HG03108 (cell line): ENCODE measurements at regions not wholly inside any gene's neighbourhood (a gene's known extent, or its start where the extent isn't known, plus 50 kb on each side); places are given as distances from the start of the nearest gene placed in this dataset.

Source experiments
- ATAC-seq: cut with Tn5 transposase; IDR thresholded peaks from one replicate; pipeline ENCODE4 v1.9.1; 2021; ENCODE audit warnings: moderate library complexity; ENCODE audit not compliant: unreplicated experiment

DNA sequence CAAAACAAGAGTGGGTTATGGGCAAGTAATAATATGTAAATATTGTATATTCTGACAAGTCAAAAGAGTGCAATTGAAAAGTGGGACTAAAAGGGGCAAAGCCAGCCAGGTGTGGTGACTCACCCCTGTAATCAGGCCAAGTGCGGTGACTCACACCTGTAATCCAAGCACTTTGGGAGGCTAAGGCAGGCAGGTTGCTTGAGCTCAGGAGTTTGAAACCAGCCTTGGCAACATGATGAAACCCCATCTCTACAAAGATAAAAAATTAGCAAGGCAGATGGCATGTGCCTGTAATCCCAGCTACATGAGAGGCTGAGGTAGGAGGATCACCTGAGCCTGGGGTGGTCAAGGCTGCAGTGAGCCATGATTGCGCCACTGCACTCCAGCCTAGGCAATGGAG is 304.0 kb downstream of the HHIPL2 start:
- no peak for ATAC-seq

DNA sequence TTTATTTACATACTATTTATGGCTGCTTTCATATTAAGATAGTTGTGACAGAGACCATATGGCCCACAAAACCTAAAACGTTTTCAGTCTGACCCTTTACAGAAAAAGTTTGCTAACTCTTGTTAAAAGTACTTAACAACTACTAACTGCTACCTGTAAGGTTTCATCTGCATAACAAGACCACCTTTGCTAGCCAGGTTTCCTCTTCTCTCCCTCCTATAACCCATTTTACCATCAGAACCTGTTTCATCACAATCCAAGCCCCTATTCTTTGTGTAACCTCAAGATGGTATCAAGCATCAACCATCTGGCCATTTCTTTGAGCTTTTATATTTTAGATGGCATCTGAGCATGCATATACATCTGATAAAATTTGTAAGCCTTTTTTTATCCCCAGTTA is 305.4 kb downstream of the HHIPL2 start:
- ATAC-seq = no peak

DNA sequence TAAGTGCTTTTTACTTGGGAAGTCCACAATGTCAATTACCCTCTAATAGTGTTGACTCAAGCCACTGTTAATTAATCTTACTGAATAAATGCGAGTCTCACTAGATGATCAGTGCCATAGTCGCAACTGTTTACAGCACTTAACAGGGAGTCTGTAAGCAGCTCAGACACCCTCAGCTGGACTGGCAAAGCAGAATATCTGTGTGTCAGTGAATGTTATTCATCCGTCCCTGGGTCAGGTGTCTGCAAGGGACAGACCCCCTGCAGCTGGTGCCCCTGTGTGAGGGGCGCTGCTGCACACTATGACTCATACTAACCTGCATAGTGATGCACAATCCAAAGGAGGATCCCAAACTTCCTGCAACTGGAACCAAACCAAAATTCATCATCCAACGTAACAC is 306.5 kb downstream of the HHIPL2 start:
- ATAC-seq = no peak

DNA sequence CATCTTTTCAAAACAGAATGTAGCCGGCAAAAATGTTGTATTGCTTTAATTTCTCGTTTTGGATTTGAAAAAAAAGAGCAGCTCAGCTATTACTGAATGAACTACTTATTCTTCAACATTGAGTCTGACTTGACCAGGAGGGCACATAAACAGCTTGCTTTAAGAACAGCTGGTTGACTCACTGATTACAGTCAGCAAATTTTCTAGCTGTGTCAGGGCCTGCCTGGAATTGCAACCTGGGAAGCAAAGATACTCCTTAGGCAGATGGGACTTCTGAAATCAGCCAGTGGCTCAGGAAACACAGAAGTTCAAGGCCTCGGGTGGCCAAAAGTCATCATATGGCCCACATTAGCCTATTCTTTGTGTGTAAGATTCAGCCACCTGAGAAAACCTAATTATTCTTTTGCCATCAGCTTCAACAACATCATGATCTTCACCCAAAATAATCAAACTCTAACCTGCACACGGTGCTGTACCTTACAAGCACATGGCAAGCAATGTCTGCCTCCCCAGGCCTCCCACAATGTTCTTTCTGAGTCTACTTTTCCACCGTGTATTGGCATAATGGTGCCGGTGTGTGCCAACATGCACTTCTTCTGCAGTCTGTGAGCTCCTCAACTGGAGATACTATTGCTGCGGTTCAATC is 307.2 kb downstream of the HHIPL2 start:
- no peak for ATAC-seq

DNA sequence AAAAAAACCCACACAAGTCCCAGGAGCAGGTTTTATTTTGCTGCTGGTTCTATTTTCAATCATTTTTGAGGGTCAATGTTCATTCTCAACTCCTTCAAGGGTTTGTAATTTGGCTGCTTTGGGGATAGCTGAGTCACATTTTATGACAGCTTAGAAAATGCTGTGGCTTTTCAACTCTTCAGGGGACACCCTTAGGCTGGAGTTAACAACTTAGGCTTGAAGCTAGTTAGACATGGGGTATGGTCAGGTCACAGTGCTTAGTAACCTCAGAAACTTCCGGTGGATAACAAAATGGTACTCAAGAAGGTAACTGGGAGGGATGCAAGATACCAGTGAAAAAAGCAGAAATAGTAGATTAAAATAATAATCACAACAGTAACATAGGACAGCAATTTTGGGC is 308.8 kb downstream of the HHIPL2 start:
- no peak for ATAC-seq

DNA sequence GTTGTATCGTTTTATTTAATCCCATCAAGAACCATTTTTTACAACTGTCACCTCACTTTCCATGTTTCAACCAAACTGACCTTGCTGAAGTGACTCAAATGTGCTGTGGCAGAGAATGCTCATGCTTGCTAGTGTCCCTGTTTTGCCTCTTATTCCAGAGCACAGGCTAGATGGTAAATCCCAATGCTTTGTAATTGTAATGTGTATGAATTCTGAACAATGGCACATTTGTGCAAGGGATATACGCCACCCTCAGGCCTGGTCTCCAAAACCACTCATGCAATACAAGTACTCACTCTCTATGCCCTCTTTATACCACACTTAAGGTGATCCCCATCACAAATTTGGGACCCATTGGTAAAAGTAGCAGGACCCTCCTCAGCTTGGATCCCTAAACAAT is 313.6 kb downstream of the HHIPL2 start:
- ATAC-seq = no peak

DNA sequence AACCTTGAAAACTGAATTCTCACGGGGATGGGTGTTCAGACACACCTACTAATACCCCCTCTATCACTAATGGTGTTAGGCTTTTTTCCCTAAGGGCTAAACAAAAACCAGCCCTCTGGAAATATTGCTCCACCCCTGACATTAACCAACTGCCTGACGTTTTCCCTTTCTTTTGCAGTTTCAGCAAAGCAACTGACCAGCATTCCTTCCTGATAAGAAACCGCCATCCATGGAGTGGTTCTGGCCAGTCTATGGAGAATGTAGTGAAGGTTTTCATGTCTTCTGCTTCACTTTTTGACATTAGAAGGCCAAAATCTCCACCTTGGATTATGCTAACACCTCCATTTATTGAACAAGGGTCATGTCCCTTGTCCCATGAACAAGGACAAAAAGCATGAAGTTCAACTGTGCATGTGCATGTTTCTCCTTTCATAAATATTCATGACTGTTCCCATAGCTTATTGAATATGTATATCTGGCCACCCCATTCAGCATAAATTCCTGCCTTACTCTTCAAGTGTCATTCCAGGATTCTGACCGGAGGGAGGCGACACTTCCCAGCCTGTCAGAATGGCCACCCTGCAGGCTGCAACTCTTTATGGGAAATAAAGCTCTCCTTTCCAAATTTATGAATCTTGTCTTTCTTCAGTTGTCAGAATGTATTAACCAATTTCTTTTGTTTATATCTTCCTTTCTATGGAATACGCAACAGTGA is 314.3 kb downstream of the HHIPL2 start:
- ATAC-seq = no peak

DNA sequence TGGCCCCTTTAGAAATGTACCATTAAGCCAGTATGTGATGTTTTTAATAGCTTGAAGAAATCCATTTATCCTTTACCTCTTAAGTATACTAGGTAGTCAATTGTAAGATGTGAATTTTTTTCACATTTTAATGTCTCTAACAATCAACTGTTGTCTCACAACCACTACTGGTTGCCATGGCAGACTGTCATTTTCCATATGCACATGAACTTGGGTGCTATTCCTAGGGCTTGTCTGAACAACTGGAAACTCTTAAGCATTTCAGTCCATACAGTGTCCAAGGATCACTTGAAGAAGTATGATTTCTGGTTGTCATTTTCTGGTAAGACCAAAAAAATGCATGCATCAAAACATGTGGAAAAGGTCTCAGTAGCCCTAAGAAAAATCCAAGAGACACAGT is 315.1 kb downstream of the HHIPL2 start:
- no peak for ATAC-seq

DNA sequence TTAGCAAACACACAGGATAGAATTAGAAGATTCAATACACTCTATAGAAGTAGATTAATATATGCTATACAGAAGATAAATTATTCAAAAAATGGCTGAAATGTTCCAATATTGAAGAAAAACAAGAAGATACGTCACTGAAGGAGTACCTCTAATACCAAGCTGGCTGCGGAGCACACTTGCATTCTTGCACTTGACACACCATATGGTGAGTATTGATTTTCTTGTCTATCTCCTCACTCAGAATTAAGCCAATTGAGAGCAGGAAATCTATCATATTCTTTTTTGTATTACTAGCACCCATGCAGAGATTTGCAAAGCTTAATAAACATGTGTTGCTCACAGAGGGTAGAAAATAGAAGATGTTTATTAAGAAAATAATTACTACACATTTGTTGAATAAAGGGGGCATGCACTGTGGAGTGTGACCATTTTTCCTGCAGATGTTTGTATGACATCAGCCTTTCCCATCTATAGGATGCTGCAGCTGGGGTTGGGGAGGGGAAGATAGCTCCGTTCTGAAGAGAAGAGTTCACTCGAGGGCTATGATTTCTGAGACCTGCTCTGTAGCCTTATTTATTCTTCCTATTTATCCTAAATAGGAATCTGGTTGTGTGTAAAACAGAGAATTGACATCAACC is 318.1 kb downstream of the HHIPL2 start:
- ATAC-seq = no peak

DNA sequence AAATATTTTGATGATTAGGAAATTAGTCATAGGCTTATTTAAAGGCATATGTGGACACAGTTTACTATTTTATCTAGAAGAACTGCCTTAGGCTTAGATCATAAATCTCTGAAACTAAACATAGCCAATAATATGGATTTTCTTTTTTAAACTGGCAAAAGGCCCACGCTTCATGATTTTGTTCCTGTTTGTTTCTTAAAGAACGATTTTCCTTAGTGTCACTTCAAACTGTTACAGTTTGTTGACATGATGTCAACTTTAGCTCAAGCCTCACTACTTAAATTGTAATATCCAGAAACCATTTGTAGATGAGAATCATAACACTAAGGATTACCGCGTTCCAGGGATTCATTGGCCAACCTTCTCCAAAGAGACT is 322.6 kb downstream of the HHIPL2 start:
- ATAC-seq = no peak

DNA sequence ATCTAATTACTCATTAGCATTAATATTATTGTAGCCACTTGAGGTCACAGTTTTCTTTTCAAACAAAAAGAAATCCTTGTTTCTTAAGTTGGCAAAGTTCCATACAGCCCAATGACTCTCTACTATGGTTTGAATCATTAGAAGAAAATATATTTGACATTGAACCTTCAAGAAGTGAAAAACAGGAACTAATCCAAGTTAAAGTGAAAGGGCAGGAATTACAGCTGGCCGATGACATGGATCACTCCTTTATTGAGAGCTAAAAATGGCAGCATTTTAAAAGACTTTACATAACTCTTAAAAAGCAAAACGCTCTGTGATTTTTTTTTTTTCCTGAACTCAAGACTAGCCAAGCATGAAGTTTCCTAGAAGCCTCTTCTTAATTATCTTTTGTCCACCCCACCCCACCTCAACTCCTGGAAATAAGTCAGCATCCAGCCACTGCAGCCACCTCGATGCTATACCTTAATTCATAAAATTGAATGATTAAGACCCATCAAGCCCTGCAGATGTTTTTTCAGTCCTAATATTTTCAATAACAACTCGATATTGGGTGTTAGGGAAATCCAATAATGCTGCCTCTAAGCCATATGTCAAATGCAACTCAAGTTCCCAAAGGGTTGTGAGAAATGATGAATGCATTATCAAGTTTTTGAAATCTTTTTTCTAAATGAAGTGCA is 323.1 kb downstream of the HHIPL2 start:
- no peak for ATAC-seq

DNA sequence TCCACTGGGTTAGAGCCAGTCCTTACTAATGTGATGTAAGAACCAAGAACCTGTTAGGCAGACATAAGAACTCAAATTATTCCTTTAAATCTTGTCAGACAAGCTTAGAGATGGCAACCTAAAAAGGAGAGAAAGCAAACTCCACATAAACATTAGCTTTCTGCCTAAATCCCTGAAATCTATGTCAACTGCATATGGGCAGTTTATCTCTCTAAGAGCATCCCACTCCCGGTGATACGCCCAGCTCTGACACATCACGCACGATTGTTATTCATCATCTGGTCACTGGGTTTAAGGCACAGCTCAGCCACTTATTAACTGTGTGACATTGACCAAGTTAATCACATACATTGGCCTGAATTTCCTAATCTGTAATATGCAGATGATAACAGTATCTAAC is 323.7 kb downstream of the HHIPL2 start:
- ATAC-seq = no peak

DNA sequence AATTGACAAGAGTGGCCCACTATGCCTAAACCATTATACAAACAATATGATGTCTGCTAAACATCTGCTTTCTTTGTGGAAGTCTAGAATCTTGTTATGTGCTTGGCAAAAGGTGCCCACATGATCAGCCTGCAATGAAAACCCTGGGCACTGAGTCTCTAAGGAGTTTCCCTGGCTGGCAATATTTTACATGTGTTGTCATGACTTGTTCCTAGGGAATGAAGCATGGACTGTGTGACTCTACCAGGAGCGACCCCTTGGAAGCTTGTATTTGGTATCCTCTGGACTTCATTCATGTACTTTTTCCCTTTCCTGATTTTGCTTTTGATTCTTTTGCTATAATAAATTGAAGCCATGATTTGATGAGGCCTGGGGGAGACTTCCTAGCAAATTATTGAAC is 324.9 kb downstream of the HHIPL2 start:
- ATAC-seq = no peak

DNA sequence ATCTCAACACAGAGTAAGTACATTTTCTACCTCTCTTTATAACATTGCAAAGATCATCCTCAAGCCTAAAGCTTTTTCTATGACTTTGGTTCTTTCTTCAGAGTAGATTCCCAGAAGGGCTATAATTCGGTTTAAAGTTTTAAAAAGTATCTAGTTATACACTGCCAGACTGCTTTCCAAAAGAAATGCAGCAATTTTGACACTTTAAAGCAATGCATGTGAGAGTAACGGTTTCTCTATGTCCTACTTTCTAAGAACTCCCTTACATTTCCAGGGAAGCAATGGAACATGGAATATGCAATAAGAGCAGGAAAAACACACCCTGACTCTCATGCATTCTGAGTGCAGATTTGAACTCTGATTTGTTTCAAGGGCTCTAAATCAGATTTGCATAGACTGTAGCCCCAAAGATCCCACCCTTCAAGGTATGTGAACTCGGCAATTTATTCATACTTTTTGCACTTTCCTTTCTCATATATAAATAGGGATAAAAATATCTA is 331.6 kb downstream of the HHIPL2 start:
- ATAC-seq = no peak

DNA sequence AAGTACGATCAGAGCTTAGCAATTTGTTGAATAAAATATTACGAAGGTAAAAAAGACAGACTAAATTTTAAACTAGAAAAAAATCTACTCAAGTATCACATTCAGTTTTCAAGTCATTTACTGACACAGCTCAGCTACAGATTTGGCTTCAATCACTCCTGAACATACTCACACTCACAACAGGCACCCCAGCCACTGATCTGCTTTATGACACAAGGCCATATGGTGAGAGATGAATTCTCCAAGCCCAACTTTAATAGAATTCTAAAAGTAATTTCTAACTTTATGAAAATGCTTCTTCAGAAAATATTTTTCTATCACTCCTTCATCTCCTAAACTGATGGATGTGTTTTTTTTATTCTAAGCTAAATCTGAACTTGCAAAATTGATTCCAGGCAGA is 337.1 kb downstream of the HHIPL2 start:
- ATAC-seq = no peak

DNA sequence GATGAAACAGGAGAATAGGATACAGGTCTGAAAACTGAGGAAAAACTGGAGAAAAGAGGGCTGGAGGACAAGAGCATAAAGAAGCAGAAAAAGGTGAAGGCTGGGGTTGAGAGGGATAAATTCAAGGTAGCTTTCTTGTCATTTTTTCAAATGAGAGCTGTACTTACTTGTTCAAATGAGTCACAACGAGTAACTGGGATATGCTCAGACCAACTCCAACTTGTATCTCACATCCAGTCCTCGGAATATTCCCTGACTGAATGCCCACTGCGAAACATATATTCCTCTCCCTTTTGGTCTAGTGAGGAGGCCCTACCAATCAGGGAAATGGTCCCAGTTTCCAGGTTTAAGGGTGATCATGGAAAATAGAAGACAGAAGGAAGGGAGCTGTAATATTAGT is 343.4 kb downstream of the HHIPL2 start:
- ATAC-seq = no peak

DNA sequence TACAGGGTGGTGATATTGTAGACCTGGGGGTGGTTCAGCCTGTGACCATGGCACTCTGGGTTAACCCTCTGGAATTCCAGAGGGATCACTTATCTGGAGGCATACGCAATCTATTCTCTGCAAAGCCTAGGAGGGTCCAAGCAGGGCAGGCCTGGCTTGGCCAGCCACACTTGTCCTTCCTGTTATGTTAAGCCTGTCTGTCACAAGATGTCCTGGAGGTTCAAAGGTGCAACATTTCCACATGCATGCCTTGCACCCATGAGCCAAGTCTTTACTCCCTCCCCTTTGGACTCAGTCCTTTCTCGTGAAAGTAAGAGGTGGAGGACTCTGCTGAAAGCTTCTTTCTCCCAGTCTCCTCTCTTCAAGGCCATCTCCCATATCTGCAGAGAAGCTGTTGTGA is 345.1 kb downstream of the HHIPL2 start:
- no peak for ATAC-seq

DNA sequence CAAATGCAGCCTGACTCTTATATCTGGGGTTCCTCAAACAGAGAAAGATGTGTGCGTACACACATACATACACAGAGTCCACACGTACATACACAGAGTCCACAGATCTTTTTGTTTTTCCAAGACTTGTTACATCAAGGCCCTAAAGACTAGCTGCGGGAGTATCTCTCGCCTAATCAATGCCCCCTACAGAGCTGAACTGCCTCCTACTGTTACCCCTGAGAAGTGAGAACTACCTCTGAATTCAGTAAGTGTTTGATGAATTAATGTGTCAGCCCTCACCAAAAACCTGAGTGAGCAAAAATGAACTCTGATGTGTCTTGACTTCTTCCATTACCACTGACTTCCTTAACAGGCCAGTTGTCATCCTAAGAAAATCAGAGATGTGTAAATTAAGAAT is 351.2 kb downstream of the HHIPL2 start:
- no peak for ATAC-seq

DNA sequence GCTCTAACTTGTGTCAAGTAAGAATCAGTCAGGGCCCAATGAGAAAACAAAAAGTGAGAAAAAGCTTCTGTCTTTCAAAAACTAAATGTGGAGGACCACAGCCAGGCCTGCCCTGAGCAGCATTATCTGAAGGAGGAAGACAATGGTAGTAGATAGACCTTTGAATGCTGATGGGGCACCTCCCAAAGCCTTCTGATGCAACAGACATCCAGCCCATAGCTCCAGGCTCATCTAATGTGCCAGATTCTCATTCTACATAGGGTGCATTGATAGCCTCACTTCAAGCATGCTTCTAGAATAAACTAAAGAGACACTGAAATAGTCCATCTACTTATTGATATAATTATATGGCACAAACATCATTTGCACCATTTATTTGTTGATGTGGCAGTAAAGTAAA is 351.6 kb downstream of the HHIPL2 start:
- ATAC-seq = no peak

DNA sequence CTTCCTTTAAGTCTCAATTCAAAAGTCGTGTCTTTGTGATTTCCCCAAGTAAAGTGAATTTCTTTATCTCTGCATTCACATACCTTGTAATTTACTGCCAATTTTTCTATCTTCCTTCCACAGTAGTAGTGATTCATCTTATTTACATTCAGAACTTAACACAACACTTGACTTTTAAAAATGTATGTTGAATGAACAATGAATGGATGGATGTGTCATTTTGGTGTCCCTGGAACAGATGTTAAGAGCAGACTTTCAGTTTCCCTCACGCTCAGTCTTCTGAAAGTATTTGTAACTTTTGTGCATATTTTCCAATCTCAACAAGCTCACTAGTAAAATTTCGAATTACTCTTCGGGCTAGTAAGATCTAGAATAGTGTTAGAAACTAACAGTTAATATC is 352.0 kb downstream of the HHIPL2 start:
- ATAC-seq = no peak

DNA sequence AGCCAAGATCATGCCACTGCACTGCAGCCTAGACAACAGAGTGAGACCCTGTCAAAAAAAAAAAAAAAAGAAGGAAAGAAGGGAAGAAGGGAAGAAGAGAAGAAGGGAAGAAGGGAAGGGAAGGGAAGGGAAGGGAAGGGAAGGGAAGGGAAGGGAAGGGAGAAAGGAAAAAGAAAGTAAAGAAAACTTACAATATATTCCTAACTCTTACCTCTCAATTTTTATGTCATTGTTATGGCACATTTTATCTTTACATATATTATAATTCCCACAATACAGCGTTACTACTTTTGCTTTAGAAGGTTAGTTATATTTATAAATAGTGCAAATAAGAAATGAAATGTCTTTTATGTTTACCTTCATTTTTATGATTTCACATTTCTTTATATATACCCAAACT is 358.7 kb downstream of the HHIPL2 start:
- ATAC-seq = no peak
